Right kidney (tissue), 1 donor: ENCODE measurements at regions not wholly inside any gene's neighbourhood (a gene's known extent, or its start where the extent isn't known, plus 50 kb on each side); places are given as distances from the start of the nearest gene placed in this dataset.

Experiments
- DNase-seq: peaks from one replicate; pipeline ENCODE4 v3.0.0-alpha.2; 2016

- no peak for DNase-seq
Observed at GRCh38 chr9:106535439-106535838, 327.5 kb upstream of the ZNF462 start.

DNA sequence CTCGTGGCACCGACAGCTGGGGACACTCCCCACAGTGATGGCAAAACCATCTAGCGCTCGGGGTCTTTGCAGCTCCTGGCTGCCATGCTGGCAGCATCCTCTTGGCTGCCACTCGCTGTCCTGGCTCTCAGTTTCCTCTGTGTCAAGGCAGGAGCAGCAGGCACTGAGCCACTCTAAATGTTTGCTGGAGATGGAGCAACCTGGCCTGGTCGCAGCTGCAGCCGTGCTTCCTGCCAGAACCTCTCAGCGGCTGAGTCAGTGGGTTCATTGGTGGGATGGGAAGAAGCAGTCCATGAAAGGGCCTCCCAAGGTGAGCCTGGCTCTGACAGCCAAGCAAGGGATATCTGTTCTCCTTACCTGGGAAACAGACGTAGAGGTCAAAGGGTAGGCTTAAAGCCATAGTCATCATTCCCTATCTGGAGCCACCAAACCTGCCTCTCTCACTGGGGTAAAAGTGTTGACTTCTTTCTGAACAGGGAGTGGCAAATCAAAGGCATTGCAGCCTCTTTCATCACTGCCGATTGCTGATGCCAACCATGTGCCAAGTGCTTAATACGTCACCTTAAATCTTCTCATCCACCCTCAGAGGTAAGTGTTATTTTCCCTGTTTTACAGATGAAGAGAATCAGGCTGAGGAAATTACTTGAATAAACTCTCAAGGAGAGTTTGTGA is 304.8 kb upstream of the ZNF462 start:
- no peak for DNase-seq

DNA sequence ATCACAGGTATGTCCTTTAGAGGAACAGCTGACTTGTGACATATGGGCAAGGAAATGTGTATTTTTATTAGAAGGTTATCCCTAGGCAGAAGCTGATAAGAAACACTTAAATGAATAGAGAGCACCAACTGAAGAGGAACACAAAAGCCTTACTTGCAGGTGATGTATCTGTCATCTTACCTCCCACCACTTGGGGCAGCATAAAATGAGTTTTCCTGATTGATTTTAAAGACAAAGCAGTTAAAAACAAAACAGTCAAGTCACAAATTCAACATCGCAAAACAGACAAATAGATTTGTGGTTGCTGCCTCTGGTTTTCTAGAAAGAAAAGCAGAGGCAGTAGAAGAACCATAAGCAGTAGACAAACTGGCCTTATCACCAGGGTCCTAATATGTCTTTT is 302.4 kb upstream of the ZNF462 start:
- DNase-seq = no peak

DNA sequence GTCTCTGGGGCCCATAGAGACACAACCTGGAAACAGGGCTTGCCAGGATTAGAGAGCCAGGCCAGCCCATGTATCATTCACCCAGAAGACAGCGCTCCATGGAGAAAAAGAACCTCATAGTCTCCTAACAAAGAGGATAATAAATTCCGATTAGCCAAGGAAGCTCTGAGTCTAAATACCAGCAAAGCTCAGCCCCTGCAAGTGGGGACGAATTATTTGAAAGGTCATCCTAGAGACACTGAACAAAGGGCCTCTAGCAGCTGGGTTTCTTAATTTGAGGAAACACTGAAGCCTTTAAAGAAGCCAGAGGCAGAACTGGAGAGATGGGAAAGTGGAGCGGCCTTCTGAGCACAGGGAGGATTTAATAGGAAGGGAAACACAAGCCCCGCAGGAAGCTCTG is 287.1 kb upstream of the ZNF462 start:
- peak; percentile 8 for DNase-seq

DNA sequence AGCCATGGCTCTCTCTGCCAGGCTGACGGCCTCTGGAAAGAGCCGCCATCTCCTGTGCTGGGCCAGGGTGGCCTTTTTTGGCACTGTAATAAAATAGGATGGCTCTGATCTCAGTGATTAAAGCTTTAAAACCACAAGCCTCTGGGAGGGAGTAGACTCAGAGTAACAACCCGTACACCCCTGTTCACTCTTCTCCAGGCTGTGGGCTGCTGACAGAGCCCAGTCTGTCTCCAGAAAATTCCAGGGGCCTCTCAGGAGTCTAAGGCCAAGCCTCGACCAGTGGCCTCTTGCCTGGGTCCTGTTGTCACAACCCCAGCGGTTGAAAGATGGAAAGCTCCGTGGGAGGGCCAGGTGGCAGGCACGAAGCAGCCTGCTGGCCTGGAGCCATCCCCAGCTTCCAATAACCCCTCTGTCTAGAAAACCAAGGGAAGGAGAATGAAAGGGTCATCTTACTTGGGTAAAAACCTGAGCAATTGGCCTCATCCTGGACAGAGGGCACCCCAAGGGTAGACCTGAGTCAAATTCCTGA is 286.7 kb upstream of the ZNF462 start:
- DNase-seq = no peak

GRCh38 chr9:106577121-106577520 is 285.8 kb upstream of the ZNF462 start:
- no peak for DNase-seq

DNA sequence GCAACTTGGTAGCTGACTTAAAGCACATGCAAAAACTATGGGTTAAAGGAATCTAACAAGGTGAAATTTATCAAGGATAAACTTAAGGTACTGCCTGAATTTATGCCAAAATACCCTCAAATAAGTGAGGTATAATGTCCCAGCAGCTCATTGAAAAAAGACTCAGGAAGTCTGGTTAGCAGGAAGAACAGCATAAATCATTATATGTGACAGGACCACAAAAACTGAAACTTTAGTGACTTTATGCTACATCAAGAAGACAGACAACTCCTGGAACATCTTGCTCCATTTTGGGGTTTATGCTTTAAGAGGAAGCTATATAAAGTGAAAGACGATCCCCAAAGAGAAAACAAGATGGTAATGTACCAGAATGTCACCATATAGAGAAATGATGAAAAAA is 282.4 kb upstream of the ZNF462 start:
- DNase-seq = no peak

- no peak for DNase-seq
Observed at GRCh38 chr9:106581973-106582372, 281.0 kb upstream of the ZNF462 start.

GRCh38 chr9:106583751-106584150 is 279.2 kb upstream of the ZNF462 start:
- no peak for DNase-seq

GRCh38 chr9:106587042-106587441 is 275.9 kb upstream of the ZNF462 start:
- no peak for DNase-seq

- no peak for DNase-seq
Observed at GRCh38 chr9:106588626-106589025, 274.3 kb upstream of the ZNF462 start.

DNA sequence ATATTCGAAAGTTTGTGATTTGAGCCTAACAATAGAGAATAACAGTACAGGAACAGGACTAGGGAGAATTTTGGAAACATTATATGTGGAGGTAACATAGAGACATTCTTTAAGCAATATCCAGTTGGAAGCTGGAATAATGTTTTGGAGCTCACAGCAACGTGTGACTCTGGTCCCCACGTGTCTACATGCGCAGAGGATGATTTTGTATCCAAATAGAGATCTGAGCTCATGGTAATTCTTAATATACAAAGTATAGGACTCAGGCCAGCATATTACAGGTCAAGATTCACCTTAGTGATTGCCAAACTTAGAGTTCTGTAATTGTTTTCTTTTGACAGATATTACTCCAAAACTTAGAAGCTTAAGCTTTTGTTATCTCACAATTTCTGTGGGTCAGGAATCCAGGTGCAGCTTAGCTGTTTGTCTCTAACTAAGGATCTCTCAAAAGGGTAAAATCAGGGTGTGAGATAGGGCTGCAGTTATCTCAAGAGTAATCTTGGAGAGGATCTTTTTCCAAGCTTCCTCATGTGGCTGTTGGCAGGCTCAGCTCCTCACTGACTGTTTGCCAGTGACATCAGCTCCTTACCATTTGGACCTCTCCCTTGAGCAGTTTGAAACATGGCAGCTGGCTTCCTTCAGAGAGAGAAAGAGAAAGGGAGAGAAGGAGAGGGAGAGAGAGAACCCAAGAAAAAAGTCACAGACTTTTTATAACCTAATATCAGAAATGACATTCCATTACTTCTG is 272.0 kb upstream of the ZNF462 start:
- DNase-seq = no peak

DNA sequence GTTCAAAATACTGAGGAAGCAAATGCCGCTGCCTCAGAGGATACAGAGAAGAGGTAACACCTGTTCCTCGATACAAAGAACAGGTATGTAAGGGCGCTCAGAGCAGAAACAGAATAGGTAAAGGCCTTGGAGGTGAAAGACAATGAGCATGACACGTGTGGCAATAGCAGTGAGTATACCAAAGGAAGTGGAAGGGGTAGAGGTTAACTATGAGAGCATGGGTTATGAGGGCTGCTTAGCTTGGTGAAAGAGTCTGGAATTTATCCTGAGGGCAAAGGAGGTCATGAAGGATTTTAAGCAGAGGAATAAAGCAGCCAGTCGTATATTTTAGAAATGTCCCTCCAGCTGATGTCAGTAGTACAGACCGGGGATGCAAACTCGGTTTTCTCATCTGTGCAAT is 269.8 kb upstream of the ZNF462 start:
- no peak for DNase-seq

GRCh38 chr9:106596984-106597383 is 266.0 kb upstream of the ZNF462 start:
- no peak for DNase-seq

DNA sequence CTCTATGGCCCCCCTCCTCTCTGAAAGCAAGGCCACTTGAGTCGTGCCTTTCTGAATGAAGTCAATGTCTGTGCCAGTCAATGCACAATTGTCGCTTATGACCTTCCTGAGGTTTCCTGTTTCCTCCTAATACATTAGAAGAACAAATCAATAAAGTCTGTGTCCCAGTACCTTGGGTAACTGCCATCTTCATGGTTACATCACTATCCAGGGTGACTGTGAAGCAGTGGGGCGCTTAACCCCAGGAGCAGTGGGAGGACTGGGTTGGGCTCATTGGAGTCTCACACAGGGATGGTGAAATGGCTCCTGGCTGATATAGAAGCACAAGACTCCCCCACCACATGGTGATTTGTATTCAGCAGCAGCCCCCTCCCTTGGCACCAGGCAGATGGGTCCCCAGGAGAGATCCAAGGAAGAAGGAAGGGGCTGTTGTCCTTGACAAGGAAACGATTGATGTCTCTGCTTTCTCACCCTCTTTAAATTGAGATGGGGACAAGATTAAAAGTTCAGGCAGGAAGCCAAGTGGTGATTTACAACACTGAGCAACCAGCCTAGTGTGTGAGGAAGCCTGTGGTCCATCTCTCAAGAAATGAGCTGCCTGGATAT is 261.9 kb upstream of the ZNF462 start:
- DNase-seq = no peak

- DNase-seq = no peak
Observed at GRCh38 chr9:106602344-106602743, 260.6 kb upstream of the ZNF462 start.

- no peak for DNase-seq
Observed at GRCh38 chr9:106613250-106613737, 249.7 kb upstream of the ZNF462 start.

DNA sequence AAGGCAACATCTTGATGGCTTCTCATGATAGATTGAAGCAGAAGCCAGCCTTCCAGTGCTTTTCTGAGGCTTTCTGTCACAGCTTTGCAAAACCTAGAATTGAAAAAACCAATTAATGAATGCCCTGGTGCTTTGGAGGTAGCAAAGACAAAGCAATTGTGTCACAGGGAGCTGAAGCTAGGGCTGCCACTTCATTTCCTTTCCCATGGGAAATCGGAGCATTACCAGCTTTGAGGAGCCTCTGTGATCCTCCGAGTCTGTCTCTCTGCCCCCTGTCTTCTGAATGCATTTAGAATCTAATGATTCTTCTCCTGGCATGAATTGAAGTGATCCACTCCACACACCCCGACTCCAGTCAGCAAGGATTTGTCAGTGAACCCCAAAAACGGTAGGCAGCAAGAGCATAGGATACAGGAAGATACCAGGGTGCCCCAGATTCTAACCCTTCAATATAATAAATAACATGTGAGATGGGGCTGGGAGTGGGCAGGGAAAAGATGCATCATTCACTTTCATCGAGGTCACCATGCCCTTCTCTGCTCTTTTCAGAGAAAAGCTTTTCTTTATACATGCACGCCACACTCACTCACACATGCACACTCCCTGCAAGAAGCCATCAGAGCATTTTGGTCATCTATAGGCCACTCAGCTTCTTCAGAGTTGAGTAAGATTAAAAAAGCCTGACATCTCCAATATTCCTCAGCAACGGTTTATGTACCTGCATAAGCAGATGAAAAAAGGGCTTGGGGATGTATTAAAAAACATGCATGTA is 247.7 kb upstream of the ZNF462 start:
- no peak for DNase-seq

DNA sequence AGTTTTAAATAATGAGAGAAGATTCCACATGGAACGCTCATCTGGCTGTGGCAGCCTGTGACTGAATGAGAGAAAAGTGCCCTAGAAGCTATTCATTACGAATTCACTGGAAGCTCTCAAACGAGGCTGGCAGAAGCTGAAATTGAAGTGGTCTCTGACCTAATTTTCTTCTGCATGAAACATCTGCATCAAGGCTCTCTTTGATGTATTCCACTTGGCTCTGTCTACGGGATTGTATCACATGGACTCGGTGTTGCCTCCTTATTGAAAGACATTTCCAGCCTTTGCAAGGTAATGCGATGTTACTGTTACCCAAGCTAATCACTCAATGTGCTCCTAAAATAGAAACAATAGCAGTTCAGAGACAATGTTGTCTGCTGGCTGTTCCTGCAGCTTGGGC is 246.9 kb upstream of the ZNF462 start:
- no peak for DNase-seq

DNA sequence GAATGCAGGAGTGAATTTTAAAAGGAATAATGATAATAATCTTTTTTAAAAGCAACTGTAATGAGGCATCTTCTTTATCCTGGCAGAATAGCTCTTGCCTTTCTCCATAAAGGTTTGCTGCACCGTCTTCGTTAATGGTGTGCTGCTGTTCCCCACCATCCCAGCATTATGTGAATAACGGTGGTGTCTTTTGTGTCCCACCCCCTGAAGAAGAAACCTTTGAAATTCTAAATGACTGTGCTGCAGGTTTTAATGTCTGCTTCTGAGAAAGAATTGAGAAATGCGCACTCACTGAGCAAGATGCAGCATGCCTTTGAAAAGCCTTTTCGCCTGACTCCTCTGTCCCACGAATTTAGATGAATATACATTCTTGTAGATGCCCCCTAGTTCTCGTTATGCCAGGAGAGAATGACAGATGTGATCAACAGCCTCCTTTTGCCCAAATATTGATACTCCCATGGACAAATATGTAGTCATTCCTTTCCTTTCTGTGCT is 246.1 kb upstream of the ZNF462 start:
- DNase-seq = no peak

GRCh38 chr9:106619211-106619610 is 243.8 kb upstream of the ZNF462 start:
- no peak for DNase-seq

GRCh38 chr9:106620081-106620480 is 242.9 kb upstream of the ZNF462 start:
- DNase-seq = no peak
